Upper lobe of left lung (tissue), 4 donors: ENCODE measurements at regions not wholly inside any gene's neighbourhood (a gene's known extent, or its start where the extent isn't known, plus 50 kb on each side); places are given as distances from the start of the nearest gene placed in this dataset.

ENCODE experiments used
- POLR2AphosphoS5 ChIP-seq, 2 donors: sonication (generic); formaldehyde crosslinking; IDR thresholded peaks; one replicate each; pipeline ENCODE4 v1.5.1; 2017; ENCODE audit warnings: antibody characterized with exemption in 2 of 2
- TF ChIP-seq, protein P1 (sequence below), 6 experiments: fragments of 450-650 bp in 4 of 6; fragments of 200-600 bp in 2 of 6; sonication (generic) in 2 of 6; IDR thresholded peaks; one replicate each; pipeline ENCODE4 v1.5.1; 2016 to 2019; ENCODE audit warnings: antibody characterized with exemption in 6 of 6

DNA sequence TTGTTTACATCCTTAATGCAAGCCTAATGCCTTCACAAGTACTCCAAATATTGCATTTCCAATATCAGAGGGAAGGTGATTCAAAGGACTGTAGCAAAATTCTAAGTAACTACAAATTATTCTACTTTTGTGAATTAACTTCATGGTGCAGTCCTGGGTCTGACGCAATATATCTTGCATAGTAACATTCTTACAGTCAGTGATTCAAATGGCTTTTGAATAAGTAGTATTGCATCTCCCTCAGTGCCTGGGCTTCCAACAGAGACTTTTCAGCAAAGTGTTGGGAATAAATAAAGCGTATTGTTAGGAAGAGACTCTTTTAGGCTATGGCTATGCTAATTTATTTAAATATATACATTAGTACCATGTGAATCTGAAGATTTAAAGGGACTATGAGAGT is 564.7 kb upstream of the COBL start:
- TF ChIP-seq, protein P1, sequence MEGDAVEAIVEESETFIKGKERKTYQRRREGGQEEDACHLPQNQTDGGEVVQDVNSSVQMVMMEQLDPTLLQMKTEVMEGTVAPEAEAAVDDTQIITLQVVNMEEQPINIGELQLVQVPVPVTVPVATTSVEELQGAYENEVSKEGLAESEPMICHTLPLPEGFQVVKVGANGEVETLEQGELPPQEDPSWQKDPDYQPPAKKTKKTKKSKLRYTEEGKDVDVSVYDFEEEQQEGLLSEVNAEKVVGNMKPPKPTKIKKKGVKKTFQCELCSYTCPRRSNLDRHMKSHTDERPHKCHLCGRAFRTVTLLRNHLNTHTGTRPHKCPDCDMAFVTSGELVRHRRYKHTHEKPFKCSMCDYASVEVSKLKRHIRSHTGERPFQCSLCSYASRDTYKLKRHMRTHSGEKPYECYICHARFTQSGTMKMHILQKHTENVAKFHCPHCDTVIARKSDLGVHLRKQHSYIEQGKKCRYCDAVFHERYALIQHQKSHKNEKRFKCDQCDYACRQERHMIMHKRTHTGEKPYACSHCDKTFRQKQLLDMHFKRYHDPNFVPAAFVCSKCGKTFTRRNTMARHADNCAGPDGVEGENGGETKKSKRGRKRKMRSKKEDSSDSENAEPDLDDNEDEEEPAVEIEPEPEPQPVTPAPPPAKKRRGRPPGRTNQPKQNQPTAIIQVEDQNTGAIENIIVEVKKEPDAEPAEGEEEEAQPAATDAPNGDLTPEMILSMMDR (IDR thresholded peaks at IDR 0.05), result no peak
- no peak for TF ChIP-seq POLR2AphosphoS5 (IDR thresholded peaks at IDR 0.05)
